Chondrocyte (in vitro differentiated cells): ENCODE measurements at regions not wholly inside any gene's neighbourhood (a gene's known extent, or its start where the extent isn't known, plus 50 kb on each side); places are given as distances from the start of the nearest gene placed in this dataset.

ENCODE experiments used
- DNase-seq: peaks from one replicate; pipeline ENCODE4 v3.0.0; 2021; ENCODE audit warnings: mixed read lengths, low spot score
- H3K27ac Mint-ChIP-seq: one replicate; pipeline ENCODE4 v1.8.0; 2021; ENCODE audit warnings: mild to moderate bottlenecking, moderate library complexity, mixed read lengths; ENCODE audit not compliant: unreplicated experiment
- H3K27me3 Mint-ChIP-seq: 2 replicates; pipeline ENCODE4 v1.8.0; 2021; ENCODE audit warnings: low read depth, mixed read lengths
- H3K36me3 Mint-ChIP-seq: 2 replicates; pipeline ENCODE4 v1.8.0; 2021; ENCODE audit warnings: low read depth, mixed read lengths
- H3K4me1 Mint-ChIP-seq: 2 replicates; pipeline ENCODE4 v1.8.0; 2021; ENCODE audit warnings: low read depth, mild to moderate bottlenecking, mixed read lengths
- H3K4me3 Mint-ChIP-seq: one replicate; pipeline ENCODE4 v1.8.0; 2021; ENCODE audit warnings: mild to moderate bottlenecking, moderate library complexity, mixed read lengths; ENCODE audit not compliant: unreplicated experiment
- H3K9me3 Mint-ChIP-seq: 2 replicates; pipeline ENCODE4 v1.8.0; 2021; ENCODE audit warnings: low read depth, mixed read lengths
- CTCF ChIP-seq: fragments of 200-600 bp; sonication (generic); IDR thresholded peaks from 2 replicates; pipeline ENCODE4 v1.5.0; 2021; ENCODE audit warnings: antibody characterized with exemption, mild to moderate bottlenecking, moderate library complexity

- DNase-seq = no peak
- H3K9me3 Mint-ChIP-seq = no peaks in the 10 kb centered on the region
- no peak overlapping the region for H3K4me3 Mint-ChIP-seq
- no peaks in the 10 kb centered on the region for H3K36me3 Mint-ChIP-seq
- TF ChIP-seq CTCF = no peak
- H3K27ac Mint-ChIP-seq = no peak overlapping the region
- no peaks in the 10 kb centered on the region for H3K27me3 Mint-ChIP-seq
- peaks cover 14% of the 10 kb centered on the region for H3K4me1 Mint-ChIP-seq
These were observed 242.5 kb upstream of the VCX3A start for GRCh38 chrX:6777238-6778002.

GRCh38 chrX:6770936-6771335 is 236.0 kb upstream of the VCX3A start:
- H3K27me3 Mint-ChIP-seq = no peaks in the 10 kb centered on the region
- H3K4me1 Mint-ChIP-seq = peaks cover 8% of the 10 kb centered on the region
- peaks cover 6% of the 10 kb centered on the region for H3K9me3 Mint-ChIP-seq
- H3K4me3 Mint-ChIP-seq = no peak overlapping the region
- DNase-seq = no peak
- no peak for TF ChIP-seq CTCF
- H3K27ac Mint-ChIP-seq = no peak overlapping the region
- H3K36me3 Mint-ChIP-seq = no peaks in the 10 kb centered on the region

- Mint-ChIP-seq H3K27ac (no peak overlapping the region), H3K4me1 (peaks cover 8% of the 10 kb centered on the region), H3K9me3 (peaks cover 13% of the 10 kb centered on the region), H3K27me3 (no peaks in the 10 kb centered on the region), H3K4me3 (no peak overlapping the region), H3K36me3 (no peaks in the 10 kb centered on the region)
- no peak for TF ChIP-seq CTCF
- no peak for DNase-seq
These were observed 234.0 kb upstream of the VCX3A start for GRCh38 chrX:6768881-6769280.

- Mint-ChIP-seq H3K4me1 (peaks cover 5% of the 10 kb centered on the region), H3K36me3 (no peaks in the 10 kb centered on the region), H3K4me3 (no peak overlapping the region), H3K9me3 (peaks cover 13% of the 10 kb centered on the region), H3K27me3 (no peaks in the 10 kb centered on the region), H3K27ac (no peak overlapping the region)
- no peak for TF ChIP-seq CTCF
- DNase-seq = no peak
These were observed 226.3 kb upstream of the VCX3A start for GRCh38 chrX:6761251-6761650.

GRCh38 chrX:6759655-6760375 is 224.9 kb upstream of the VCX3A start:
- peaks cover 5% of the 10 kb centered on the region for H3K4me1 Mint-ChIP-seq

More at GRCh38 chrX:6759655-6760375, 224.9 kb upstream of the VCX3A start:
- no peaks in the 10 kb centered on the region for H3K27me3 Mint-ChIP-seq
- no peak for TF ChIP-seq CTCF
- no peak overlapping the region for H3K27ac Mint-ChIP-seq
- H3K4me3 Mint-ChIP-seq = no peak overlapping the region
- H3K9me3 Mint-ChIP-seq = peaks cover 10% of the 10 kb centered on the region
- DNase-seq = no peak
- H3K36me3 Mint-ChIP-seq = peaks cover 2% of the 10 kb centered on the region
